ENCODE measurements at regions not wholly inside any gene's neighbourhood (a gene's known extent, or its start where the extent isn't known, plus 50 kb on each side); places are given as distances from the start of the nearest gene placed in this dataset.

- Mint-ChIP-seq H3K9me3 (ENCODE audit: low read depth) (no peaks in the 10 kb centered on the region), H3K27ac (ENCODE audit: unreplicated experiment) (no peak overlapping the region), H3K4me3 (ENCODE audit: unreplicated experiment) (no peak overlapping the region), H3K27me3 (ENCODE audit: low read depth) (peaks cover 2% of the 10 kb centered on the region), H3K36me3 (ENCODE audit: low read depth) (no peaks in the 10 kb centered on the region), H3K4me1 (ENCODE audit: low read depth) (no peaks in the 10 kb centered on the region)
- TF ChIP-seq CTCF (IDR thresholded peaks at IDR 0.05), result no peak
- DNase-seq (ENCODE audit: low spot score), result no peak
Observed at GRCh38 chr13:103638706-103639105, 572.5 kb upstream of the SLC10A2 start.

- DNase-seq (ENCODE audit: low spot score), result no peak
- Mint-ChIP-seq H3K27ac (ENCODE audit: unreplicated experiment) (no peak overlapping the region), H3K4me1 (ENCODE audit: low read depth) (no peaks in the 10 kb centered on the region), H3K4me3 (ENCODE audit: unreplicated experiment) (no peak overlapping the region), H3K36me3 (ENCODE audit: low read depth) (no peaks in the 10 kb centered on the region), H3K27me3 (ENCODE audit: low read depth) (no peaks in the 10 kb centered on the region), H3K9me3 (ENCODE audit: low read depth) (no peaks in the 10 kb centered on the region)
- no peak for TF ChIP-seq CTCF (IDR thresholded peaks at IDR 0.05)
Observed at GRCh38 chr13:103634066-103634465, 567.8 kb upstream of the SLC10A2 start.

- no peak overlapping the region for H3K27ac Mint-ChIP-seq (ENCODE audit: unreplicated experiment)
- H3K9me3 Mint-ChIP-seq (ENCODE audit: low read depth), result no peaks in the 10 kb centered on the region
- H3K4me1 Mint-ChIP-seq (ENCODE audit: low read depth), result no peaks in the 10 kb centered on the region
- DNase-seq (ENCODE audit: low spot score), result no peak
- H3K36me3 Mint-ChIP-seq (ENCODE audit: low read depth), result no peaks in the 10 kb centered on the region
- H3K27me3 Mint-ChIP-seq (ENCODE audit: low read depth), result no peaks in the 10 kb centered on the region
- no peak for TF ChIP-seq CTCF (IDR thresholded peaks at IDR 0.05)
- no peak overlapping the region for H3K4me3 Mint-ChIP-seq (ENCODE audit: unreplicated experiment)
Observed at GRCh38 chr13:103625194-103625593, 559.0 kb upstream of the SLC10A2 start.

GRCh38 chr13:103618151-103618550 is 551.9 kb upstream of the SLC10A2 start:
- Mint-ChIP-seq H3K27me3 (ENCODE audit: low read depth) (no peaks in the 10 kb centered on the region), H3K4me3 (ENCODE audit: unreplicated experiment) (no peak overlapping the region), H3K9me3 (ENCODE audit: low read depth) (no peaks in the 10 kb centered on the region), H3K4me1 (ENCODE audit: low read depth) (no peaks in the 10 kb centered on the region), H3K27ac (ENCODE audit: unreplicated experiment) (no peak overlapping the region), H3K36me3 (ENCODE audit: low read depth) (no peaks in the 10 kb centered on the region)
- TF ChIP-seq CTCF (IDR thresholded peaks at IDR 0.05), result no peak
- no peak for DNase-seq (ENCODE audit: low spot score)

GRCh38 chr13:103615771-103616170 is 549.6 kb upstream of the SLC10A2 start:
- H3K4me1 Mint-ChIP-seq (ENCODE audit: low read depth), result no peaks in the 10 kb centered on the region

More at GRCh38 chr13:103615771-103616170, 549.6 kb upstream of the SLC10A2 start:
- TF ChIP-seq CTCF (IDR thresholded peaks at IDR 0.05), result no peak
- no peaks in the 10 kb centered on the region for H3K9me3 Mint-ChIP-seq (ENCODE audit: low read depth)
- no peak for DNase-seq (ENCODE audit: low spot score)
- no peaks in the 10 kb centered on the region for H3K27me3 Mint-ChIP-seq (ENCODE audit: low read depth)
- H3K27ac Mint-ChIP-seq (ENCODE audit: unreplicated experiment), result no peak overlapping the region
- H3K36me3 Mint-ChIP-seq (ENCODE audit: low read depth), result no peaks in the 10 kb centered on the region
- no peak overlapping the region for H3K4me3 Mint-ChIP-seq (ENCODE audit: unreplicated experiment)

Measured in chondrocyte (in vitro differentiated cells).